ENCODE measurements at regions not wholly inside any gene's neighbourhood (a gene's known extent, or its start where the extent isn't known, plus 50 kb on each side); places are given as distances from the start of the nearest gene placed in this dataset.

DNA sequence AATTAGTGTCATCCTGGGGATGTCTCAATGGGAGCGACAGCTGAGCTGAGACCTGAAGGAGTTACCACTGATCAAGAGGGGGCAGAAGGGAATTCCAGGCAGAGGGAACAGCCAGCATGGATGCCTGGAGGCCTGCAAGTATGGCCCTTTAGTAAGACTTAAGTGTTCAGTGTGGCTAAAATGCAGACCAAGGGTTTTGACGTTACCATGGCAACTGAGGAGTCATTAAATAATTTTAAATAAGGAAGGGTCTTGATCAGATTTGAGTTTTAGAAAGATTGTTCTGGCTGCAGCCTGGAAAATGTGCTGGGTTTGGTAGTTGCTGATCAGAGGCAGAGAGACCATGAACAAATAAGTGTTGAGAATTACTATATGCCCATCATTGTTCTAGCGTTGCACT lies 285.5 kb downstream of the USP46 start:
- Mint-ChIP-seq H3K4me1 (peaks cover 19% of the 10 kb centered on the region), H3K27ac (no peak overlapping the region), H3K36me3 (ENCODE audit: low read depth) (no peaks in the 10 kb centered on the region), H3K27me3 (ENCODE audit: insufficient read depth) (peaks cover 4% of the 10 kb centered on the region), H3K4me3 (no peak overlapping the region), H3K9me3 (no peaks in the 10 kb centered on the region)
- Histone ChIP-seq H3K27me3 (ENCODE audit: control insufficient read depth, insufficient read depth, low read length, poor library complexity, severe bottlenecking) (no peaks in the 10 kb centered on the region), H3K4me1 (ENCODE audit: control insufficient read depth, insufficient read depth, low read length) (peaks cover 3% of the 10 kb centered on the region), H3K36me3 (ENCODE audit: control insufficient read depth, insufficient read depth, low read length) (no peaks in the 10 kb centered on the region), H3K9ac (ENCODE audit: extremely low read depth, low read length, poor library complexity, severe bottlenecking) (no peak overlapping the region), H3K27ac (ENCODE audit: low read depth, low read length) (no peak overlapping the region), H3K9me3 (ENCODE audit: control insufficient read depth, low read length) (peaks cover 7% of the 10 kb centered on the region), H3K4me3 (ENCODE audit: low read length) (no peak overlapping the region)
- TF ChIP-seq, protein P1, sequence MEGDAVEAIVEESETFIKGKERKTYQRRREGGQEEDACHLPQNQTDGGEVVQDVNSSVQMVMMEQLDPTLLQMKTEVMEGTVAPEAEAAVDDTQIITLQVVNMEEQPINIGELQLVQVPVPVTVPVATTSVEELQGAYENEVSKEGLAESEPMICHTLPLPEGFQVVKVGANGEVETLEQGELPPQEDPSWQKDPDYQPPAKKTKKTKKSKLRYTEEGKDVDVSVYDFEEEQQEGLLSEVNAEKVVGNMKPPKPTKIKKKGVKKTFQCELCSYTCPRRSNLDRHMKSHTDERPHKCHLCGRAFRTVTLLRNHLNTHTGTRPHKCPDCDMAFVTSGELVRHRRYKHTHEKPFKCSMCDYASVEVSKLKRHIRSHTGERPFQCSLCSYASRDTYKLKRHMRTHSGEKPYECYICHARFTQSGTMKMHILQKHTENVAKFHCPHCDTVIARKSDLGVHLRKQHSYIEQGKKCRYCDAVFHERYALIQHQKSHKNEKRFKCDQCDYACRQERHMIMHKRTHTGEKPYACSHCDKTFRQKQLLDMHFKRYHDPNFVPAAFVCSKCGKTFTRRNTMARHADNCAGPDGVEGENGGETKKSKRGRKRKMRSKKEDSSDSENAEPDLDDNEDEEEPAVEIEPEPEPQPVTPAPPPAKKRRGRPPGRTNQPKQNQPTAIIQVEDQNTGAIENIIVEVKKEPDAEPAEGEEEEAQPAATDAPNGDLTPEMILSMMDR (conservative IDR thresholded peaks at IDR 0.05), result no peak
- DNase-seq, result no peak
- 74 to 79% methylated on average over 3 of the region's 3 CpGs for WGBS, 2 experiments (ENCODE audit: insufficient coverage in 1 of 2, insufficient read length in 1 of 2)

DNA sequence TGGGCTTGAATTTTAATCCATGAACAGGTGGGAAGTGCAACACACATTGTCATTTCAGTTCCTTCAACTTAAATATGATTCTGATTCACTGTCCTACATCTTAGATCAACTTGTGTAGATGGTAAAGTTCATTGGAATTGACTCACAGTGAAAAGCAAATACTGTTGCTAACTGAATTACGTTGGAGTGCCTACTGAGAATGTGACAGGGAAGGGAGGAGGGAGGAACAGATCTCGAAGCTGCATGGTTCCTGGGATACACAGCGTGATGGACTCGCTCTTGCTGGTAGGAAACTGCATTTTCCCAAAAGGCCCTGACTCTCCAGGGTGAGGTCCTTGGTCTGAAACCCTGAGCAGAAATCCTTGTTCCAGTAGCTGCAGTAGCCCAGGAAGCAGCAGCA lies 284.2 kb downstream of the USP46 start:
- Mint-ChIP-seq H3K9me3 (no peaks in the 10 kb centered on the region), H3K36me3 (ENCODE audit: low read depth) (no peaks in the 10 kb centered on the region), H3K4me3 (no peak overlapping the region), H3K4me1 (peaks cover 16% of the 10 kb centered on the region), H3K27me3 (ENCODE audit: insufficient read depth) (peaks cover 6% of the 10 kb centered on the region), H3K27ac (no peak overlapping the region)
- Histone ChIP-seq H3K4me1 (ENCODE audit: control insufficient read depth, insufficient read depth, low read length) (peaks cover 3% of the 10 kb centered on the region), H3K27me3 (ENCODE audit: control insufficient read depth, insufficient read depth, low read length, poor library complexity, severe bottlenecking) (no peaks in the 10 kb centered on the region), H3K4me3 (ENCODE audit: low read length) (no peak overlapping the region), H3K9me3 (ENCODE audit: control insufficient read depth, low read length) (peaks cover 17% of the 10 kb centered on the region), H3K9ac (ENCODE audit: extremely low read depth, low read length, poor library complexity, severe bottlenecking) (no peak overlapping the region), H3K36me3 (ENCODE audit: control insufficient read depth, insufficient read depth, low read length) (no peaks in the 10 kb centered on the region), H3K27ac (ENCODE audit: low read depth, low read length) (no peak overlapping the region)
- TF ChIP-seq, protein P1 (conservative IDR thresholded peaks at IDR 0.05), result no peak
- no peak for DNase-seq
- WGBS, 2 experiments (ENCODE audit: insufficient coverage in 1 of 2, insufficient read length in 1 of 2), result 81 to 88% methylated on average over 1 to 4 of the region's 4 CpGs

DNA sequence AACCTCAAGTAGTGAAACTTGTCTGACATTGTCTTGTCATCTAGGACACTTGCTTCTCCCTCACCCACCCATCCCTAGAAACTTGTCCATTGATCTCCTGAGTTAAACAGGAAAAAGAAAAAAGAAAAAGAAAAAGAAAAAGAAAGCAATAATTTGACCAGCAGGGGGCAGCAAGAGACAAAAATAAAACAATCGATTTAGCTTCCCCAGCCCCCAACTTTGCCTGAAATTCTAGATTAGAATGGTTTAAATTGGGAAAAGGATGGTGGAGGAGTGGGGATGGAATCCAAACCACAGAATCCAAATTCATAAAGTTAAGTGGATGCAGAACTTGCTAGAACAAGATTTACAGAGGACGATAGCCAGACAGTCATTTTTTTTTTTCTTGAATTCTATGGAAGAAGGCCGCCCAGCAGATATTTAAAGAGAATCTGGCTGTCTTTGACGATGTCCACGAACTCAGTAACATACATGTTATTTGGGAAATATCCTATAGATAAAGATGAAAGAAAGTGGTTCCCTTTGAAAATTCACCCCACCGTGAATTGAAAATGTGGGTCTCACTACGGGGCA lies 282.9 kb downstream of the USP46 start:
- no peaks in the 10 kb centered on the region for H3K27me3 ChIP-seq (ENCODE audit: control insufficient read depth, insufficient read depth, low read length, poor library complexity, severe bottlenecking)
- Mint-ChIP-seq H3K9me3 (no peaks in the 10 kb centered on the region), H3K27ac (no peak overlapping the region), H3K27me3 (ENCODE audit: insufficient read depth) (peaks cover 6% of the 10 kb centered on the region), H3K4me1 (peaks cover 12% of the 10 kb centered on the region), H3K4me3 (no peak overlapping the region), H3K36me3 (ENCODE audit: low read depth) (no peaks in the 10 kb centered on the region)
- TF ChIP-seq, protein P1 (conservative IDR thresholded peaks at IDR 0.05), result peak; percentile 80
- no peak overlapping the region for H3K27ac ChIP-seq (ENCODE audit: low read depth, low read length)
- peaks cover 3% of the 10 kb centered on the region for H3K4me1 ChIP-seq (ENCODE audit: control insufficient read depth, insufficient read depth, low read length)
- 69 to 72% methylated on average over 6 to 7 of the region's 7 CpGs for WGBS, 2 experiments (ENCODE audit: insufficient coverage in 1 of 2, insufficient read length in 1 of 2)
- no peak for DNase-seq
- H3K4me3 ChIP-seq (ENCODE audit: low read length), result no peak overlapping the region
- peaks cover 30% of the 10 kb centered on the region for H3K9me3 ChIP-seq (ENCODE audit: control insufficient read depth, low read length)
- H3K9ac ChIP-seq (ENCODE audit: extremely low read depth, low read length, poor library complexity, severe bottlenecking), result no peak overlapping the region
- no peaks in the 10 kb centered on the region for H3K36me3 ChIP-seq (ENCODE audit: control insufficient read depth, insufficient read depth, low read length)
